Stimulated activated CD4-positive, alpha-beta T cell treated with anti-CD3 and anti-CD28 coated beads, Interleukin-2, amount 100 ng/mL, for 24 hours (primary cell): ENCODE measurements at regions not wholly inside any gene's neighbourhood (a gene's known extent, or its start where the extent isn't known, plus 50 kb on each side); places are given as distances from the start of the nearest gene placed in this dataset.

Source experiments
- DNase-seq, 2 donors: peaks; one replicate each; pipeline ENCODE4 v3.0.0-alpha.2; 2020

DNA sequence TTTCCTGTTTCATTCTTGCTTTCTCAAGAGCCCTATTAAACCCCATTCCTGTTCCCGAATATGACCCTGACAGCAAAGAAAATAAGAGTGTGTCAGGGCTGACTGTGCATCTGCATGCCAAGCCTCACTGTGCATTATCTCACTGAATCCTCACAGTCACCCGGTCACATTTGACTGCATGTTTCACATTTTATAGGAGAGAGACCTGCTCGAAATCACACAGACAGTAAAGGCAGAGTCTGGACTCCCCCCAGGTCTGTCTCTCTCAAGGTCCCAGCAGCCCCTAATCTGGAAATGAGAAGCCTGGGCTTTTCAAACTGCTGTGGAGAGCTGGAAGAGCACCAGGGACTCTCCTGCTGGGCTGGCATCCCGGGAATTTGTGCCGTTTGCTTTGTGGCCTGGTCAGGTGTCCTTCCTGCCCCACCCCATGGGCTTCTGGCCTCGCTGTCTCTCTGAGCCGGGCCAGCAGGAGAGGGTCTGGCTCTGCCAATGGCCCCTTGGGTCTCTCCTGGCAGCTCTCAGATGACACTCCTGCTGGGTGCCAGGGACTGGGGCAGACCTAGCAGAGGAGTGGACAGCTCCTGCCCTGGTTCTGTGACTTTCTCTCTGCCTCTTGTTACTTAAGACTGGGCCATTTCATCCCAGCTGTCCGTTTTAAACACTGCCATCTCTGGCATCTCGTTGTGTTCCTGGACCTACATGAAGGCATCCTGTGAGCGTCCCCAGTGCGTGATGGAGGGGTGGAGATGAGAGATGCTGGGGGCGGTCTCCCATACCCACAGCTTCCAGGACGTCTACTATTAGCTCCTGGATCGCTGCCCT lies 173.6 kb downstream of the ARHGAP12 start:
- no peak for DNase-seq

DNA sequence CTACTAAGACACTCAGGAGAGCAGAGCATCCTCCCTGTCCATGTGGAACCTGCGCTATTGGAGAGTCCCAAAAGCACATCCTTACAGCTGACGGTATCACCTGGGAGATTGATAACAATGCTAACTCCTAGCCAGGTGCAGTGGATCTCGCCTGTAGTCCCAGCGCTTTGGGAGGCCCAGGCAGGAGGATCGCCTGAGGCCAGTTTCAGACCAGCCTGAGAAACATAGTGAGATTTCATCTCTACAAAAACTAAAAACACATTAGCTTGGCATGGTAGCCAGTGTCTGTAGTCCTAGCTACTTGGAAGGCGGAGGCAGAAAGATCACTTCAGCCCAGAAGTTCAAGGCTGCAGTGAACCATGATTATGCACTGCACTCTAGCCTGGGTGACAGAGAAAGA lies 174.9 kb downstream of the ARHGAP12 start:
- DNase-seq = no peak

DNA sequence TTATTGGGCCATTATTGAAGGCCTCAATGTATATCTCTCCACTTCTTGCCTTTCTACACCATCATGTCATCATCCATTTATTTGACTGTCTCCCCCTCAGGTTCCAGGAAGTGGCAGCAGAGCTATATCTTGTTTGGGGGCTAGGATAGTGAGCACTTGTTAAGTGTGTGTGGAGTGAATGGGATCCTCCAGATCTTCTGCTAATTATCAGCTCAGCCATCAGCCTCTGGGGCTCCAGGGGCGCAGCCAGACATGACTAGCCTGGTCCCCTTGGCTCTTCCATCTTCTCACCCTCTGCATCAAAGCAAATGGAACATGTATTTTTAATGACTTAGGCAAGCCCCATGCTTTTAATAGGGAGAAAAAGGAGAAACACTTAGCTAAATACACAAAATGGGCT lies 176.5 kb downstream of the ARHGAP12 start:
- no peak for DNase-seq

DNA sequence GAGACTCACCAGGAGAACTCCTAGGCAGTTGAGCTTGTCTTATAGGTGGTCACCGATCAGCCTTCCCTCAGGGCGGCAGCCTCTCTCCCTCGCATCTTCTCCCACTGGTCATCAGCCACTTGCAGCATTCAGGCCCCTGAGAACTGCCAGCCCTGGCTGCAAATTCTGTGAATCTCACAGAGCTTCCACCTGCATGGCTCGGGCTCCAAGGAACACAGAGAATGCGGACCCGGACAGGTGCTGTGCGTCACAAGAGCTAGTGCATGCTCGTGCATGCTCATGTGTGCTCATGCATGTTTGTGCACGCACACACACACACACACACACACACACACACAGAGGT lies 176.9 kb downstream of the ARHGAP12 start:
- DNase-seq = no peak

DNA sequence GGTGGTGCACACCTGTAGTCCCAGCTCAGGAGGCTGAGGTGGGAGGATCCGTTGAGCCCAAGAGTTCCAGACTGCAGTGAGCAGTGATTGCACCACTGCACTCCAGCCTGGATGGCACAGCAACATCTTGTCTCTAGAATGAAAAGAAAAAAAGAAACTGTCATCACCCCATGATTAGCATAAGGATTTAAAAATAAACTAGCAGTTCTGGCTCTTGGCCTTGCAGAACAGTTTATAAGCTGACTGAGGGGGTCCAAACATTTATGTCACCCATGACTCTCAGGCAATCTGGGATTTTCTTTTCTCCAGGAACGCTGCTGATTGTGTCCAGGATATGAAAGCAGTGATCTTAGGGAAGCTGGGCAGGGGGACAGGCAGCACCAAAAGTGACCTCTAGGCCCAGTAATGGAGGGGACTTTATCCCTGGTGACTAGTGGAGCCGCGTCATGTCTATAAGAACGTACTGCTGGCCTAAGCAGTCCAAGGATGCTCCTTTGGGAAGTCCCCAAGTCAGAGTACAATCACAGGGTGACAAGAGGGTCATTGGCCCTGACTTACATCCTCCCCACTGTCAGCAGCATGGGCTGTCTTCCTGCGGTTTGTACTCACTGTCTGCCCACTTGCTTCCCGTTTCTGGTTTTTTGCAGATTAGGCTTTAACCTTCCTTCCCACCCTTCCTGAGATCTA lies 177.4 kb downstream of the ARHGAP12 start:
- DNase-seq = no peak

DNA sequence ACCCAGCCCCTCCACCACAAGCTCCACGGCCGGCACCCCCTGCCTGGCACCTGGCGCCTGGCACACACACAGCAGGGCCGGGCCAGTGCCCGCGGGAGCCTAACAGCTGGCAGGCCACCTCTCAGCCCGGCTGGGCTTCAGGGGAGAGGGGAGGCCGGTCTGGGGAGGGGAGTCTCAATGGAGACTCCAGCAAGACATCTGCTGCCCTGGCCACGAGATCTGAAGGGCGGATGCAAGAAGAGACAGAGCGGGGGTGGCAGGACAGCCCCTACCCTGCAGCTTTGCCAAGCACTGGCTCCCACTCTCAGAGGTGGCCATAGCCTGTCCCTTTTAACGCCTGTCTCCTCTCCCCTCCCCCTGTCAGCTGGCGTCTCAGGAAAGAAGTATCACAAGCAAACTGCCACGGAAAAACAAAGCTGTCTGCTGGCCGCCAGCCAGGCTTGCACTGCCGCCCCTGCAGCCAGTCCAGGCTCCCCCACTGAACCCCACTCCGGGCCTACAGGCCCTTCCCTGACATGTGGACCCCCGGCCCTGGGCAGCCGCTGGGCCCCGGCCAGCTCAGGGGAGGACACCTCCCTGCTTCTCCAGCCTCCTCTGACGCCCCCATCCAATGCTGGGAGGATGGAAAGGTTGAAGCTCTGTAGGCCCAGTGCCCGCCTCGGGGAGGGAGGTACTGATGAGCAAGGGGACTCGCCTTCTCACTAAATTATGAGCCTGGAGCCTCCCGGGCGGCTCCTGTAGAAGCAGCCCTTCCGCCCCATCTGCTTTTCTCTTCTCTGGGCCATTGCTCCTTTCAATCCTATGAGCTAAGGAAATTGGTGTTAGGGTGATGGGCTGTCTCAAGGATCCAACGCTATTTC lies 178.4 kb downstream of the ARHGAP12 start:
- DNase-seq = no peak

DNA sequence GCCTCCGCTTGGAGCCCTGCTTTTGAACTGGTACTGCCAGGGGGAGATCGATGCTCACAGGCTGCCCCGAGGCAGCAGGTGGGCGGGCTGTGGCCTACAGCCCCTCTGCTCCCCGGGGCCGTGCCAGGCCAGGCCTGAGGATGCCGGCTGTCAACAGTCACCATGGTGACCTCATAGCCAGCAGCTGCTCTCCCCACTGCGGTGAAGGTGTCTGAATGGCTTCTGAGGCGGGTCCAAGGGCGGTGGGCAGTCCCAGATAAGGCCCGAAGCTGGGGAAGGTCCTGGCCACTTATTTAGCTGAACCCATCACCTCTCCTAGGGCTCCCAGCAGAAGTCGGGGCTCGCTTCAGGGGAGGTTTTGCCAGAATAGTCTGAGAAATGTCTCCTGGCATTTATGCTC lies 179.3 kb downstream of the ARHGAP12 start:
- DNase-seq = no peak

DNA sequence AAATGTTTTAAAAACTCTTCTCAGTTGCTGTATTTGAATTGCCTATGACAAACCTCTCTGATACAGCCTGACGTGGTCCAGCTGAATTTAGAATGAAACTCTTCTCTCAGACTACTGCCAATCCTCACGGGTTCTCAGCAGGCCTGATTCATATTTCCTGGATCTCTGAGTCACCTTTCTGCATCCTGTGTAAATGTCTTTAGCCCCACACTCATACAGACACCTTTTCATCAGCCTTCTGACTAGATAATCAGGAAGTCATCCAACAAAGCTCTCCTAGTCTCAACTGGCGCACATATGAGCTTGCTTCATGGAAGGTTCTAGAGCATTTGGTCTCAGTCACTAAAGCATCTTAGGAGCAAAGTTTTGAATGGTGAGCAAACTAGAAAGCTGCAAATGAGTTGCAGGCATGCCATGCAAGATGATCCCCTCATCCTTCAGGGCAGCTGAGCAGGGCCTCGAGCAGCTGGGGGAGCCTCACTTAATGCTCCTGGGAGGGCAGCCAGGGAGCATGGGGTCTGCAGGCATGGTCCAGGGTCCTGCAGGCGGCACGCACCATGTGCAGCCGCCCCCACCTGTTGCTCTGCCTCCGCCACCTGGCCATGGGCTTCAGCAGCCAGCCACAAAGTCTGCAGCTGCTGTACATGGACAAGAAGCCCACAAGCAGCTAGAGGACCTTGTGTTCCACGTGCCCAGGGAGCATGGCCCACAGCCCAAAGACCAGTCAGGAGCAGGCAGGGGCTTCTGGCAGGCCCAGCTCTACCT lies 182.8 kb downstream of the ARHGAP12 start:
- DNase-seq = peak; percentile 41 to 51

DNA sequence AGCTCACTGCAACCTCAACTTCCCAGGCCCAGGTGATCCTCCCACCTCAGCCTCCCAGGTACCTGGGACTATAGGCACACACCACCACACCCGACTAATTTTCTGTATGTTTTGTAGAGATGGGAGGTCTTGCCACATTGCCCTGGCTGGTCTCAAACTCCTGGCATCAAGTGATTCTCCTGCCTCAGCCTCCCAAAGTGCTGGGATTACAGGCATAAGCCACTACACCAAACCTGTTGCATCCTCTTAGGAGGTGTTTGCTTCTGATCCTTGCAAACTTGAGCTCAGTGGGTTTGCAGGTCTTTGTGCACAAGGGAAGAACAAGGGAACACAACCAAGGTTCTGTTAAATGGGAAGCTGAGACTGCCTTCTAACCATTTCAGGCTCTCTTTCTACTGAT lies 184.6 kb downstream of the ARHGAP12 start:
- DNase-seq = no peak

DNA sequence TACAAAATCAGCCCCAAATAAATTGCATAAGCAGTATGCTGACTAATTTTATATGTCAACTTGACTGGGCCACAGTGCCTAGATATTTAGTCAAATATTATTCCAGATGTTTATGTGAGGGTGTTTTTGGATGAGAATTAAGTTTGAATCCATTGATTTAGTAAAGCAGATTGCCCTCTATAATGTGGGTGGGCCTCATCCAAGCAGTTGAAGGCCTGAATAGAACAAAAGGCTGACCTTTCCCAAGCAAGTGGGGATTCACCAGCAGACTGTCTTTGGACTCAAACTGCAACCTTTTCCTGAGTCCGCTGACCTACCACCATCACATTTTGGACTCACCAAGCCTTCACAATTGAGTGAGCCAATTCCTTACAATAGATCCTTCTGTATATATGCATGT lies 186.4 kb downstream of the ARHGAP12 start:
- no peak for DNase-seq

DNA sequence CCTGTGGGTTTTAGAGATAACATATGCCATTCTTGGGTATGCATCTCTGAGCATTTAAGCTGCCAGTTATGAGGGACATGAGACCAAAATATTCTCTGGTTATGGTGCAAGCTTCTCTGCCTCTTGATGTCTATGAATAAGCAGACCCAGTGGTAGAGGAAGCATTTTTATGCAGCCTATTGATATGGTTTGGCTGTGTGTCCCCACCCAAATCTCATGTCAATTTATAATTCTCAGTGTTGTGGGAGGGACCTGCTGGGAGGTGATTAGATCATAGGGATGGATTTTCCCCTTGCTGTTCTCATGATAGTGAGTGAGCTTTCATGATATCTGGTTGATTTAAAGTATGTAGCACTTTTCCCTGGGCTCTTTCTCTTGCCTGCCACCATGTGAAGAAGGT lies 187.2 kb downstream of the ARHGAP12 start:
- no peak for DNase-seq

DNA sequence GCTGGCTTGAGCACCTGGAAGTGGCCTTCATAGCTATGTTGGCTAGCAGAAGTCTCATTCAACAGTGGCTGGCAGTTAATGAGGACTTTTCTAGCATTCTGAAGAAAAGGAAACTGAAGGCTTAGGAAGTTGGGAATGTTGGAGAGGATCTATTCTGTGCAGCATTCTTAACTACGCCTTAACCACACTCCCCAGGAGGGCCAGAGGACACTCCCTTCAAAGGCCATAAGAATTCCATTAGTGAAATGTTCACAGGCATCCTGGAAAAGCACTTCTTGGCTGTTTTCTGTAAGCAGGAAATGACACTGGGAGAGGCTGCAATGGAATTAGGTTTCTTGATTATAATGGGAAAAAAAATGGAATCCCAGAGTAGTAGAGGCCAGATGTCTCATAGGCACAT lies 188.9 kb downstream of the ARHGAP12 start:
- no peak for DNase-seq

DNA sequence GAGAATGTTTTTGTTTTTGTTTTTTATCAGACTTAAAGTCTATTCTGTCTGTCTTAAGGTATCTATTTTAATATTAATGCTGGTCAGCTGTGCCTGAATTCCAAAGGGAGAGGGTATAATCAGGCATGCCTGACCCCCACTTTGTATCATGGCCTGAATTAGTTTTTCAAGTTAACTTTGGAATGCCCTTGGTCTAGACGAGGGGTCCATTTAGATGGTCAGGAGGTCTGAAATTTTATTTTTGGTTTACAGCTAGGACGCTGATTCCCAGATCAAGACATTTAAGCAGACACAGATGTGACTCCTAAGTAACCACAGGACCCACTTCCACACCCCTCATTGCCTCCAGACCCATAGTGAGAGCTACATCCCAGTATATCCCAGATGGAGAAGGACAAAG lies 189.5 kb downstream of the ARHGAP12 start:
- DNase-seq = no peak

DNA sequence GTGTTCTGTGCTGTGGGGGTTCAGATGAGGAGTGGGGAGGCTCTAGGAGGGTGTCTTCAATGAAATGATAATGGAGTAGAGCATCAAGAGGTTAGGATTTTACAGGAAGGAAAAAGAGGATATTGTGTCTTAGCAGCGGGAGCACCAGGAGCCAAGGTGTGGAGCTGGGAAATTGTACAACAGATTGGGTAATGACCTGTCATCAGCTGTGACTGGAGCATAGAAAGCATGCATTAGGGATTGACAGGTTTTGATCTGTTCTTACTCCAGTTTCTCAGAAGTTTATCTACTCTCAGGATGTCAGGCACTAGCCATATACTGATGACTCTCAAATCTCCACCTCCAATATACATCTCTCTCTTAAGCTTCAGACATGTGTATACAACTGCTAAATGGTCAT lies 196.9 kb downstream of the ARHGAP12 start:
- no peak for DNase-seq

DNA sequence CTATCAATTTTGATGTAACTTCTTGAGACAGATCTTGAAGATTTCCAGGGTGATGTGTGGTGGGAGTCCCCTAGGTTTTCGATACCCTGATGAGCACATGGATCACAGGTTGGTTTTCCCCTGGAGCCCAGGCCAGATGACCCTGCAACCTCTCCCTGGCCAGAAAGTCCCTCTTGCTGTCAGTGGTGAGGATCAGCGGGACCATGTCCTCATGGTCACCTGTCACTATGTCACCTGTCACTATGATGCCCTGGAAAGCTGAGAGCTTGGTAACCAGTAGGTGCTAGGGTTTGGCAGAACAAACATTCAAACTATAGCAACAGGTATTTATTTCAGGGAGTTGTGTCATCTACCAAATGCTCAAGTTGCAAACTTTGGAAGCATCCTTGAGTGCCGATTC lies 197.9 kb downstream of the ARHGAP12 start:
- DNase-seq = no peak

DNA sequence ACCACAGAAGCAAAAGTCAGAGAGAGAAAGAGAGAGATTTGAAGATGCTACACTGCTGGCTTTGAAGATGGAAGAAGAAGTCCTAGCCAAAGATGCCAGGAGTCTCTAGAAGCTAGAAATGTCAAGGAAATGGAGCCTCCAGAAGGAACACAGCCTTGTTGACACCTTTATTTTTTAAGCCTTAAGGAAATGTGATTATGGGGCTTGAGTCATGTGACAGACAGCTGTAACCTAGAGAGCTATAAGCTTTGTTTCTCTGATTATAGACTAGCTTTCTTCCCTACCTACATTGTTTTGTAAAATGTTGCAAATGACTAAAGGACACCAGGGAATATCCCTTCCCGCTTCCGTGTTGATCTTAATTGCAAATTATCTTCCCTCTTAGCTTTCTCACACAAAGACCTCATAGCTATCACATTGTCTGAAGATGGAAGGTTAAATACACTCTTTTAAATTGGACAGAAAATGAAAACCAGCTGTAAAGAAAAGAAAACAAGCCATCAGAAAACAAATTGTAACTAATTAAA lies 199.9 kb downstream of the ARHGAP12 start:
- no peak for DNase-seq

DNA sequence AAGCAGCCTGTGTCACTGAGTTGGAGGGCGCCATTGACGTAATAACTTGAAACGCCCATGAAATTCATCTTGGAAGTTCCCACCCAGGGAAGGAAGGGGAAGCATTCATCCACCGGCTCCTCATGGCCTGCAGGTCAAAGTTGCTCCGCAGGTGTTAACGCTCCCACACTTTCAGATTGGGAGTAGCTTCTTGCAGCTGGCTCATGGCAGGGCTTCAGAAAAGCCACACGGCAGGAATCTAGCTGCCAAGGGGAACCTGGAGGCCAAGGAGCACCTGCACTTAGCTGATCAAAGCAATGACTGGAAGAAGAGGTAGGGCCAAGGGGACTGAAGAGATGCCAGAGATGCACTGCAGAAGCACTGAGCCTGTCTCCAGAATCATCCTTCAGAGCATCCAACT lies 203.2 kb downstream of the ARHGAP12 start:
- DNase-seq = no peak

DNA sequence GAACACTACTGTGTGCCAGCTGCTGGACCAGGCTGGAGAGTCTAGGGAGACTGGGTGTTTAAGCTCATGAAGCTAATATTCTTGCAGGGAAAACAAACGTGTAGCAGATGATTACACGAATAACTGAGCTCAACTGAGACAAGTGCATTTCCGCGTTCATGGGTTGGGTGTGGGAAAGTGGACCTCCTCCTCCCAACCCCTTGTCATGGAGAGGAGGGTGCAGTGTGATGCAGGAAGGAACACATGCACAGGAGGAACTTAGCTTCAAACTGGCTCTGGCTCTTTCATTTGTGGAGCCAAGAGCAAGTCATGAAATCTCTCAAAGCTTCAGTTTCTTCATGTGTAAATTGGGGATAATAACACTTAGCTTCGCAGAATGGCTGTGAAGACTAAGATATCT lies 204.3 kb downstream of the ARHGAP12 start:
- no peak for DNase-seq

DNA sequence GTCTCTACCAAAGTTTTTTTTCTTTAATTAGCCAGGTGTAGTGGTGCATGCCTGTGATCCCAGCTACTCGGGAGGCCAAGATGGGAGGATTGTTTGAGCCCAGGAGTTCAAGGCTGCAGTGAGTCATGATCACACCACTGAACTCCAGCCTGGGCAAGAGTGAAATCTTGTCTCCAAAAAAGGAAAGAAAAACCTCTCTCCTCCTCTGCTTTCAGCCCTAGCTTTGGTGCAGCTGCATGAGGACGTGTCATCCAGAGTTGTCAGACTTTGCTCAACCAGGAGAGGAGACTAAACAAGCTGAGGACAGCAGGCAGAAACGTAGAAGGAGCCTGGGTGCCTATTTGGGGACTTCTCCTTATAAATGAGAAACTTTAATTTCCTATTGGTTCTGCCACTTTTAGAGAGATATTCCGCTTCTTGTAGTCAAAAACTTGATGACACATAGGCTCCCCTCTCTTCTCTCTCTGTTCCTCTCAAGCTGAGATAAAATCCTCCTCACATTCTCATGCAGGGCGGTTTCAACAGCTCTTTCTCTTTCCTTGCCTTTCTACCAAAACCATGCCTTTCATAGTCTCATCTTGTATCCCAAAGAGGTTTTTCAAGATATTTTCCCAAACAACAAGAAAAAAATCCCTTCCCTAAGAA lies 205.4 kb downstream of the ARHGAP12 start:
- no peak for DNase-seq

DNA sequence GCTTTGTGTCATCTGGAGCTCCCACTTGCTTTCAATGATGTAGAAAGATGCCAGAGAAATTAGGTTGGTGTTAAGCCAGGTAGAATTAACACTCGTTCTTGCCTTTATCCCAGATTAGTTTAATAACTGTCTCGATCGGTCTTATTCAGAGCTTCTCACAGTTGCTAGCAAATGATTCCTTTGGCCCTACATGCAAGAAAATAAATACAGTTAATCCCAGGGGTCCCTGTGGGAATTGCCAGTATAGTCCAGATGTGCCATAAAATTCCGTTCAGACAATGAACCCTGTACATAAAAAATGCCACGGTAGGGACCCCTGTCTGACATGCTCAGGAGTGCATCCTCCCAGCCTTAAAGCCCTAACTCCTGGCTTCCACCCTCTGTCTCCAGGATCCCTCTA lies 207.5 kb downstream of the ARHGAP12 start:
- no peak for DNase-seq

DNA sequence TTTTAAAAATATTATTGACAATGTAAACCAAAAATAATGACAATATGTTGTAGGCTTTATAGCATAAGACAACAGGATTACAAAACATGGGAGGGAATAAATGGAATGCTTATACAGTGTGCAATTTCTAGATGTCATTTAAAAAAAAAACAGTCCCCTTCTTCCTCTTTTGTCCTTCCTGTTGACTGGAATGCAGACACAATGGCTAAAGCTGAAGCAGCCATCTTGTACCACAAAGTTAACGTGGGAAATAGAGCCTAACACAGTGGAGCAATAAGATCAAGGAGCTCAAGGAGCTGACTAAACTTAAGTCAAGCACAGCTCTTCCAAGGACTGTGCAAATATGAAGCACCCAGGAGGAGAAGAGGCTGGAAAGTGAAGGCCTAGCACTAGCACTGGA lies 208.1 kb downstream of the ARHGAP12 start:
- DNase-seq = no peak

DNA sequence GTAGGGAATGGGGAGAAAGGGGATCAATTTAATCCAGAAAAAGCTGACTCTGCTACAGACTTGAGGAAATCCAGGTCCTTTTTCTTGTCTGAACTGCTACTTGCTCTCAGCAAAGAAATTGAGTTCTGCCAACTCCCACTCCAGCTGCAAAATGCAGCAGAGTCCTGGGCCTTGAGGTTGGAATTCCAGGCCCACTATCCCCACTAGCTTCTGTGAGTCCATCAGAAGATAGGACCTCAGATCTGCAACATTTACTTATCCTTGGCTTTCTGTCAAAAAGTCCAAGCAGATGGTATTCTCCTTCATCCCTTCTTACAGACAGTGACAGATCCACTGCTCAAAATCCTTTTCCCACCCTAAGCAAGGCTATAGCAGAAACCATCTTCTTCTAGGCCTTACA lies 219.2 kb downstream of the ARHGAP12 start:
- no peak for DNase-seq
